ENCODE measurements at regions not wholly inside any gene's neighbourhood (a gene's known extent, or its start where the extent isn't known, plus 50 kb on each side); places are given as distances from the start of the nearest gene placed in this dataset.
"Not testable (repeated sequence)": the region's sequence is repeated elsewhere in the genome, so short reads cannot be mapped to it uniquely, and the experiment has no call there.

DNA sequence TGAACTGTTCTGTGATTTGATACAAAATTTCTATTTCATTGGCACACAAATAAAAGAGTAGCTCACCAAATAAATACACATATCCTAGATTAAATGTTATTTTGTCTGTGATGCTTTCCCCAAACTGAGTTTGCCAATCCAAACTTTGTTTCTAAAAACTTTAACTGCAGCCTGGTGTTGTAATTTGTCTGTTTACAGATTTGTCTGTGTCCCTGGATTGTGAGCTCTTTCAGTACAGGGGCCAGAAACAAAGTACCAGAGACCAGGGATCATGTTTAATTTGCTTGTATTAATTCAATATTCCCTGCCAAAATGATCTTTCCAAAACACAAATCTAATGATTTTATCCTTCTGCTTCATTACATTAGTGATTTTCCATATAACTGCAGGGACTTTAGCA, 1044.6 kb upstream of the GJE1 start:
- DNase-seq (ENCODE audit: low read depth in 2 of 2), result no peak

GRCh38 chr6:141077355-141078333, 1055.1 kb upstream of the GJE1 start:
- DNase-seq (ENCODE audit: low read depth in 2 of 2), result no peak

- no peak for DNase-seq (ENCODE audit: low read depth in 2 of 2)
Observed at GRCh38 chr6:141057761-141058160, 1075.0 kb upstream of the GJE1 start.

DNA sequence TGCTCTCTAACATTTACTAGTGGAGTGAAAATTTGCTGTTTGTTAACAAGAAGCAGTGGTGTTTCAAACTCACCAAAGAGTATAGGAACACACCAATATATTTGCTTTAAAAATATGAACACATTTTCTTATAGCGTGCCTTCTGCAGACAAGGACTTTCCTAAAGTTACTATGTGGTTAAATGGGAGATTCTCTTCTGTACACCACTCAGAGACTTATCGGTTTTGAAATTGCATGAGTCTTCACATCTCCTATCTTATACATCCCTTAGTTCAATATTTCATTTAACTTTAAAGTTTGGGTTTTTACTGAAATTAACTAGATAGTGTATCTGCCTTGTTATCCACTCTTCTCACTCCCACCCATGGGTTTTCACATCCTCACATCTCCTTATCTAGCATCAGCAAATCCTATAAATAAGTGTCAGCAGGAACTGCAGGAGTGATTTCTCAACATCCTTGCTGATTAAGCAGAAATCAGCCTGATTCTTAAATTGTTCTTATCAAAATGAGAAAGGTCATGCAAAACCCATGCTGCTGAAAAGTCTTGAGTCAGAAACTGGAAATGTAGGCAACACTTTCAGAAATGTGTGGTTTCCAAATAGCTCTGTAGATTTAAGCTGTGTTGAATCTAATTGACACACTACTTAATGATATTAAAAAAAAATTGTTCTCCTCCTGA, 1075.6 kb upstream of the GJE1 start:
- DNase-seq (ENCODE audit: low read depth in 2 of 2), result no peak

GRCh38 chr6:141050471-141050870, 1082.3 kb upstream of the GJE1 start:
- DNase-seq (ENCODE audit: low read depth in 2 of 2), result no peak

GRCh38 chr6:141048451-141048850, 1084.3 kb upstream of the GJE1 start:
- no peak for DNase-seq (ENCODE audit: low read depth in 2 of 2)

DNA sequence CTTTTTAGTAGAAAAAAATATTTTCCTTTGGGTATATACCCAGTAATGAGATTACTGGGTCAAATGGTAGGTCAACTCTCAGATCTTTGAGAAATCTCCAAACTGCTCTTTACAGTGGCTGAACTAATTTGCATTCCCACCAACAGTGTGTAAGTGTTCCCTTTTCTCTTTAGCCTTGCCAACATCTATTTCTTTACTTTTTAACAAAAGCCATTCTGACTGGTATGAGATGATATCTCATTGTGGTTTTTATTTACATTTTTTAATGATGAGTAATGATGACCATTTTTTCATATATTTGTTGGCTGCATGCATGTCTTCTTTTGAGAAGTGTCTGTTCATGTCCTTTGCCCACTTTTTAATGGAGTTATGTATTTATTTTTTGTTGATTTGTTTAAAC, 1086.2 kb upstream of the GJE1 start:
- DNase-seq (ENCODE audit: low read depth in 2 of 2), result not testable (repeated sequence)

DNA sequence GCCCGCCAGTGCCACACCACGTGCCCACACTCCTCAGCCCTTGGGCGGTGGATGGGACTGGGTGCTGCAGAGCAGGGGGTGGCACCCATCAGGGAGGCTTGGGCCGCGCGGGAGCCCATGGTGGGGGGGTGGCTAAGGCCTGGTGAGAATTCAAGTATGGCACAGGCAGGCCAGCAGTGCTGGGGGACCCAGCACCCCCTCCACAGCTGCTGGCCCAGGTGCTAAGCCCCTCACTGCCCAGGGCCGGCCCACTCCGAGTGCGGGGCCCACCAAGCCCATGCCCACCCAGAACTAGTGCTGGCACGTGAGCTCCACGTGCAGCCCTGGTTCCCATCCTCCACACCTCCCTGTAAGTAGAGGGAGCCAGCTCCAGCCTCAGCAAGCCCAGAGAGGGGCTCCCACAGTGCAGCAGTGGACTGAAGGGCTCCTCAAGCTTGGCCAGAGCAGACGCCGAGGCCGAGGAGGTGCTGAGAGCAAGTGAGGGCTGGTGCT, 1091.1 kb upstream of the GJE1 start:
- no peak for DNase-seq (ENCODE audit: low read depth in 2 of 2)

- DNase-seq (ENCODE audit: low read depth in 2 of 2), result no peak
Observed at GRCh38 chr6:141035312-141036200, 1097.2 kb upstream of the GJE1 start.

- no peak for DNase-seq (ENCODE audit: low read depth in 2 of 2)
Observed at GRCh38 chr6:141033101-141033500, 1099.6 kb upstream of the GJE1 start.

DNA sequence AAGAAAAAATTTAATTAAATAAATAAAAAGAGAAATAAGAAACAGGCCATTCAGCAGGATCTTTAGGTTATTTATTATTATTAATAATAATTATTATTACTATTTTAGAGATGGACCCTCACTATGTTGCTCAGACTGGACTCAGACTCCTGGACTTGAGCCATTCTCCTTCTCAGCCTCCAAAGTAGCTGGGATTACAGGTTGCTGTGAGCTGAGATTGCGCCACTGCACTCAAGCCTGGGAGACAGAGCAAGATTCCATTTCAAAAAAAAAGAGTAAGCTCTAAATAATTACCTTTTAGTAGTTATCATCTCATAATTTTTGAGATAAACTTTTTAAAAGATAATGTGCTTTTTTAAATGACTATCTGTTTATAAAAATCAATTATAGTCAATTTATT, 1102.8 kb upstream of the GJE1 start:
- DNase-seq (ENCODE audit: low read depth in 2 of 2), result no peak

- no peak for DNase-seq (ENCODE audit: low read depth in 2 of 2)
Observed at GRCh38 chr6:141028791-141029280, 1103.9 kb upstream of the GJE1 start.

DNA sequence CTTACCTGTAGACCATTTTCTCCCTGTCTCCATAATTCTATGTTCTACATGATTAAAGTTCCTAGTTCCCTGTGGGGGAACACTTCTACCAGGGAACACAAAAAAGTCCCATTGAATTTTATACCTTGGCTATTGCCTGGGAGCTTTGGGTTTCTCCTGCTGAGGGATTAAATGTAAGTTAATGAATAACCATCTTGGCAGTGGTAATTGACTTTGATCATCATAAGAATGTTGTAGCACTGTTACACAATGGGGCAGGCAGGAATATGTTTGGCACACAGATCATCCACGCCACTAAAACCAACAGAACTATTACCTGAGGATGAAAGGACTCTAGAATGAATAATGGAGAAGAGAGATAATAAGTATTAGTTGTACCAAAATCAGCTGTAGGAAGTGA, 1106.2 kb upstream of the GJE1 start:
- no peak for DNase-seq (ENCODE audit: low read depth in 2 of 2)

- no peak for DNase-seq (ENCODE audit: low read depth in 2 of 2)
Observed at GRCh38 chr6:141024526-141024925, 1108.2 kb upstream of the GJE1 start.

DNA sequence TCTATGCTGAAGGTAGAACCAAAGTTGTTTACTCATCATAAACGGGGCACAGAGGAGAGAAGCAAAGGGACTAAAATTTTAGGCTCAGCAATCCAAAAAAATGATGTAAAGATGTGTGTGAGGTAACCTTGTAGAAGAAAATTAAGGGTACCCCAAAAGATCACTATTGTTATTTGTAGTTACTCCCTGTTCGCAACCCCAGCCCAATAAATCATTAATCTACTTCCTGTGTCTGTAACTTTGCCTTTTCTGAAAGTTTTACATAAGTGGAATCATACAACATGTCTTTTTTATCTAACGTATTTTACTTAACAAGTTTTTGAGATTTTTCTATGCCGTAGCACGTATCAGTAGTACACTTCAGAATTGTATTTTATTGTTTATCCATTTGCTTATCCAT, 1114.8 kb upstream of the GJE1 start:
- DNase-seq (ENCODE audit: low read depth in 2 of 2), result no peak

DNA sequence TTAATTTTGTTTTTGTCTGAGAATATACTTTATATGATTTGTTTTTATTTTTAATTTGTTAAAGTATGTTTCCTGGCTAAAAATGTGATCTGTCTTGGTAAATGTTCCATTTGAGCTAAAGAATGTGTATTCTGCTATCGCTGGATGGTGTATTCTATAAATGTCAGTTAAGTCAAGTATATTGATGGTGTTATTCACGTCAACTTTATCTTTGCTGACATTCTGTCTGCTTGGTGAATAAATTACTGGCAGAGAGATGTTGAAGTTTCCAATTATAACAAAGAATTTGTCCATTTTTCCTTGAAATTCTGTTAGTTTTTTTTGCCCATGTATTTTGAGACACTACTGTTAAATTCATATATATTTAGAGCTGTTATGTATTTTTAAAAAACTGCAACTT, 1131.8 kb upstream of the GJE1 start:
- DNase-seq (ENCODE audit: low read depth in 2 of 2), result no peak

- no peak for DNase-seq (ENCODE audit: low read depth in 2 of 2)
Observed at GRCh38 chr6:140993515-140993914, 1139.2 kb upstream of the GJE1 start.

DNA sequence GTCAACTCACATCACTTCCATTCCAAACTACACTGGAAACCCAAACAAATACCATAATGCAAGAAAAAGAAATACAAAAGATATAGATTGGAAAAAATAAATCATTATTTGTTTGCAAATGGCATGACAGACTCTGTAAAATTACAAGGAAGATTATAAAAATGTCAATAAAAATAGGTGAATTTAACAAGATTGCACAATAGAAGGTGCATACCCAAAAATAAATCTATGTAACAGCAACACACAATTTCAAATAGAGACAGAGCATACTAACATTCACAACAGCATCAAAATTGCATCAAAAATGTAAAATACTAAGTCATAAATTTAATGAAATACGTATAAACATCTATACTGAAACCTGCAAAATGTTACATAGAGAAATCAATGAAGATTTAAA, 1140.0 kb upstream of the GJE1 start:
- no peak for DNase-seq (ENCODE audit: low read depth in 2 of 2)

GRCh38 chr6:140988780-140989179, 1143.9 kb upstream of the GJE1 start:
- DNase-seq (ENCODE audit: low read depth in 2 of 2), result no peak

GRCh38 chr6:140987364-140988155, 1145.2 kb upstream of the GJE1 start:
- DNase-seq (ENCODE audit: low read depth in 2 of 2), result no peak
